SK-N-SH (cell line): ENCODE measurements at regions not wholly inside any gene's neighbourhood (a gene's known extent, or its start where the extent isn't known, plus 50 kb on each side); places are given as distances from the start of the nearest gene placed in this dataset.
A peak's percentile ranks its signal among the peaks of the same experiment; 100 is the strongest.

Experiments
- CTCF ChIA-PET: fragments of 300-600, 350-600 bp; formaldehyde crosslinking; extraction: SDS; loops from one replicate; lab custom pipeline; 2021; lab: Yijun Ruan, JAX
- POLR2A ChIA-PET: fragments of 350-600 bp; sonication (Branson Sonifier 250); formaldehyde crosslinking; extraction: SDS; loops from one replicate; lab custom pipeline; 2020; ENCODE audit warnings: antibody characterized with exemption, inconsistent platforms; lab: Yijun Ruan, JAX
- DNase-seq: peaks from one replicate; pipeline ENCODE4 v3.0.0; 2012
- H2AFZ ChIP-seq: fragments of 200-600 bp; sonication (generic); 2 replicates; pipeline ENCODE4 v1.8.1; 2016; ENCODE audit warnings: antibody characterized with exemption, mild to moderate bottlenecking, low read depth
- H3F3A ChIP-seq: fragments of 200-600 bp; sonication (generic); replicated peaks from 2 replicates; pipeline ENCODE3; 2016; ENCODE audit warnings: antibody characterized with exemption, mild to moderate bottlenecking; ENCODE audit not compliant: insufficient read depth
- H3K27ac ChIP-seq, 2 experiments: fragments of 200-500 bp in 1 of 2; fragments of 200-600 bp in 1 of 2; sonication (Bioruptor generic) in 1 of 2; sonication (generic), shearing (Covaris generic) in 1 of 2; 2 replicates each; pipeline versions ENCODE4 v1.5.1 to v1.6.1; 2014 to 2016; ENCODE audit warnings: low read depth in 2 of 2, inconsistent platforms in 1 of 2, low read length in 1 of 2, mild to moderate bottlenecking in 1 of 2, mixed read lengths in 1 of 2
- H3K27me3 ChIP-seq: fragments of 200-600 bp; sonication (generic), shearing (Covaris generic); 2 replicates; pipeline ENCODE4 v1.6.1; 2016; ENCODE audit warnings: mixed run types; ENCODE audit not compliant: insufficient read depth
- H3K36me3 ChIP-seq, 2 experiments: fragments of 200-500 bp in 1 of 2; fragments of 200-600 bp in 1 of 2; sonication (Bioruptor generic) in 1 of 2; sonication (generic) in 1 of 2; replicated peaks in 1 of 2; 2 replicates each; pipeline versions ENCODE3 to v1.5.1; 2014 to 2016; ENCODE audit warnings: low read length in 1 of 2, mild to moderate bottlenecking in 1 of 2; ENCODE audit not compliant: insufficient read depth in 2 of 2, control insufficient read depth in 1 of 2
- H3K4me1 ChIP-seq, 2 experiments: fragments of 200-500 bp in 1 of 2; fragments of 200-600 bp in 1 of 2; sonication (Bioruptor generic) in 1 of 2; sonication (generic), shearing (Covaris generic) in 1 of 2; 2 replicates each; pipeline versions ENCODE4 v1.5.1 to v1.6.1; 2014 to 2016; ENCODE audit warnings: low read depth in 1 of 2, low read length in 1 of 2, mixed run types in 1 of 2; ENCODE audit not compliant: insufficient read depth in 2 of 2, control insufficient read depth in 1 of 2
- H3K4me2 ChIP-seq: fragments of 200-600 bp; sonication (generic), shearing (Covaris generic); 2 replicates; pipeline ENCODE4 v1.6.1; 2017; ENCODE audit warnings: mixed run types
- H3K4me3 ChIP-seq, 2 experiments: fragments of 200-500 bp in 1 of 2; fragments of 200-600 bp in 1 of 2; sonication (Bioruptor generic) in 1 of 2; sonication (generic), shearing (Covaris generic) in 1 of 2; 2 replicates each; pipeline versions ENCODE4 v1.5.1 to v1.8.1; 2014 to 2016; ENCODE audit warnings: low read depth in 2 of 2, inconsistent platforms in 1 of 2, low read length in 1 of 2, mild to moderate bottlenecking in 1 of 2, mixed read lengths in 1 of 2, moderate library complexity in 1 of 2
- H3K79me2 ChIP-seq: fragments of 200-600 bp; sonication (generic); 2 replicates; pipeline ENCODE4 v1.8.1; 2017; ENCODE audit warnings: mild to moderate bottlenecking; ENCODE audit not compliant: insufficient read depth
- H3K9ac ChIP-seq: fragments of 200-600 bp; sonication (generic); 2 replicates; pipeline ENCODE4 v1.6.1; 2017; ENCODE audit warnings: mixed run types
- H3K9me2 ChIP-seq: fragments of 200-600 bp; sonication (generic); 2 replicates; pipeline ENCODE4 v1.6.1; 2017; ENCODE audit warnings: mixed run types
- H3K9me3 ChIP-seq: fragments of 200-600 bp; sonication (generic); 2 replicates; pipeline ENCODE4 v1.6.1; 2017; ENCODE audit warnings: mixed run types, mild to moderate bottlenecking, moderate library complexity
- H4K20me1 ChIP-seq: fragments of 200-600 bp; sonication (generic); 2 replicates; pipeline ENCODE4 v1.6.1; 2017; ENCODE audit warnings: mild to moderate bottlenecking, mixed run types; ENCODE audit not compliant: insufficient read depth
- EZH2phosphoT487 ChIP-seq: fragments of 200-600 bp; sonication (generic); IDR thresholded peaks from 2 replicates; pipeline ENCODE4 v1.6.1; 2017; ENCODE audit warnings: low read depth, mixed run types, mild to moderate bottlenecking, antibody characterized with exemption, moderate library complexity, borderline replicate concordance
- FOSL2 ChIP-seq: IDR thresholded peaks from 2 replicates; pipeline ENCODE4 v1.4.0; 2012; ENCODE audit warnings: low read depth, mild to moderate bottlenecking, moderate library complexity, borderline replicate concordance
- GATA2 ChIP-seq: sonication (generic); formaldehyde crosslinking; IDR thresholded peaks from 2 replicates; pipeline ENCODE4 v1.5.0; 2020; ENCODE audit warnings: mild to moderate bottlenecking, missing genetic modification reagents
- JUND ChIP-seq: IDR thresholded peaks from 2 replicates; pipeline ENCODE4 v1.4.0; 2012
- MEF2A ChIP-seq: IDR thresholded peaks from 2 replicates; pipeline ENCODE4 v1.4.0; 2012; ENCODE audit warnings: low read depth, borderline replicate concordance
- RAD21 ChIP-seq: IDR thresholded peaks from 2 replicates; pipeline ENCODE4 v1.6.1; 2012; ENCODE audit warnings: mild to moderate bottlenecking, low read length
- RFX5 ChIP-seq: IDR thresholded peaks from 2 replicates; pipeline ENCODE4 v1.6.1; 2012; ENCODE audit warnings: mild to moderate bottlenecking, improper control_type of control experiment, low read length
- SMC3 ChIP-seq: IDR thresholded peaks from 2 replicates; pipeline ENCODE4 v1.6.1; 2012; ENCODE audit warnings: low read depth, low read length, improper control_type of control experiment
- TAF1 ChIP-seq: IDR thresholded peaks from 2 replicates; pipeline ENCODE4 v1.6.1; 2012; ENCODE audit warnings: low read depth, mild to moderate bottlenecking, low read length, moderate library complexity, borderline replicate concordance
- TCF12 ChIP-seq: IDR thresholded peaks from 2 replicates; pipeline ENCODE4 v1.4.0; 2012
- WGBS: methylation state at CpG from one replicate; pipeline ENCODE4 v1.1.6; 2017; ENCODE audit warnings: low lambda C conversion rate; 5-methylcytosine and 5-hydroxymethylcytosine counted together
- TF ChIP-seq, protein P1 (sequence below): IDR thresholded peaks from 2 replicates; pipeline ENCODE4 v1.4.0; 2012; ENCODE audit warnings: low read depth, borderline replicate concordance
- TF ChIP-seq, protein P2 (sequence below): fragments of 150-350 bp; IDR thresholded peaks from 2 replicates; pipeline ENCODE4 v1.6.1; 2016; ENCODE audit warnings: mild to moderate bottlenecking, low read depth, low read length
- TF ChIP-seq, protein P3 (sequence below): IDR thresholded peaks from 2 replicates; pipeline ENCODE4 v1.6.1; 2012; ENCODE audit warnings: mild to moderate bottlenecking, low read depth, low read length, moderate library complexity

DNA sequence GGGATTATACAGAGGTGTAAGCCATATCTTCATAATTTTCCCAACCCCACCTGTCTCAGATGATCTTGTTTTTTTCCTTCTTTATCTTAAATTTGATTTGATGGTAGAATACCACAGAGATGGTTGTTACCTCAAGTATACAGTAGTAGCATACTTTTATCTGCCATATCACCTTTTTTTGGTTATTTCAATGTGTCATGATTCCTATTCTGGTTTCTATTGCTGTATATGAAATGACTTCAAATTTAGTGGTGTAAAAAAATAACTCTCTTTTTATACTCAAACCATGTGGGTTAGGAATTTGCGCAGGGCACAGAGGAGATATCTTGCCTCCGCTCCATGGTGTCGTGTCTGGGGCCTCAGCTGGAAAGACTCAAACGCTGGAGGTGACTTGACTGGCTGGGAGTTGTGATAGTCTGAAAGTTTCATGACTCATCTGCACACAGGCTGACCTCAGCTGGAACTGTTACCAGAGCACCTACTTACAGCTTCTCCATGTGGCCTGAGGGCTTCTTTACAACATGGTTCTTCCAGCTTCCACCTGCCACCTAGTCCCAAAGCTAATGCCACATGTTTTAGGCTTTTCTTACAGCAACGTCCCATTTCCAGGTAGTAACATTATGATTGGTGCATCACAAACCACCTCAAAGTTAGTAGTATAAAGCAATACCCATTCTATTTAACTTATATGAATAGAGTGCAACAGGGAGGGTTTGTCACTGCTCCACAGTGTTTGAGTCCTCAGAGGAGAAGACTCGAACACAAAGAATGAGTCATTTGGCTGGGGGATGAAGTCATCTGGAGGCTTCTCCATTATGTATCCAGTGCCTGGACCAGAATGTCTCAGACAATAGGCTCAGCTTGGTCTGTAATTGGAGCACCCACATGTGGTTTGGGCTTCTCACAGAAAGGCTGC is 82.3 kb upstream of the XPO1 start:
- Histone ChIP-seq H3F3A (peaks cover 3% of the 10 kb centered on the region), H3K9me3 (no peaks in the 10 kb centered on the region), H3K4me3 (no peak overlapping the region), H3K4me1 (no peaks in the 10 kb centered on the region), H3K4me2 (no peak overlapping the region), H2AFZ (no peak overlapping the region), H3K27ac (peak overlapping the region in 1 of 2 experiments; percentile 64; a peak in 2 of 4 replicates), H3K9me2 (no peaks in the 10 kb centered on the region), H3K9ac (no peak overlapping the region), H4K20me1 (no peaks in the 10 kb centered on the region), H3K36me3 (no peaks in the 10 kb centered on the region), H3K27me3 (no peaks in the 10 kb centered on the region), H3K79me2 (no peaks in the 10 kb centered on the region)
- ChIA-PET POLR2A (no interaction called here), CTCF (no interaction called here)
- peak; percentile 22; the same call in 1 of the 2 replicates for TF ChIP-seq JUND
- peak; percentile 42 for TF ChIP-seq TCF12
- TF ChIP-seq GATA2 (CRISPR knock-in tag): no peak
- peak; percentile 71 for TF ChIP-seq FOSL2
- no peak for TF ChIP-seq SMC3
- no peak for TF ChIP-seq RAD21
- TF ChIP-seq, protein P1, sequence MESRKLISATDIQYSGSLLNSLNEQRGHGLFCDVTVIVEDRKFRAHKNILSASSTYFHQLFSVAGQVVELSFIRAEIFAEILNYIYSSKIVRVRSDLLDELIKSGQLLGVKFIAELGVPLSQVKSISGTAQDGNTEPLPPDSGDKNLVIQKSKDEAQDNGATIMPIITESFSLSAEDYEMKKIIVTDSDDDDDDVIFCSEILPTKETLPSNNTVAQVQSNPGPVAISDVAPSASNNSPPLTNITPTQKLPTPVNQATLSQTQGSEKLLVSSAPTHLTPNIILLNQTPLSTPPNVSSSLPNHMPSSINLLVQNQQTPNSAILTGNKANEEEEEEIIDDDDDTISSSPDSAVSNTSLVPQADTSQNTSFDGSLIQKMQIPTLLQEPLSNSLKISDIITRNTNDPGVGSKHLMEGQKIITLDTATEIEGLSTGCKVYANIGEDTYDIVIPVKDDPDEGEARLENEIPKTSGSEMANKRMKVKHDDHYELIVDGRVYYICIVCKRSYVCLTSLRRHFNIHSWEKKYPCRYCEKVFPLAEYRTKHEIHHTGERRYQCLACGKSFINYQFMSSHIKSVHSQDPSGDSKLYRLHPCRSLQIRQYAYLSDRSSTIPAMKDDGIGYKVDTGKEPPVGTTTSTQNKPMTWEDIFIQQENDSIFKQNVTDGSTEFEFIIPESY: no peak
- TF ChIP-seq TAF1: no peak
- no peak for TF ChIP-seq EZH2phosphoT487
- no peak for TF ChIP-seq MEF2A
- no peak for TF ChIP-seq RFX5
- DNase-seq: no peak
- 56% methylated on average over 6 of the region's 6 CpGs for WGBS

DNA sequence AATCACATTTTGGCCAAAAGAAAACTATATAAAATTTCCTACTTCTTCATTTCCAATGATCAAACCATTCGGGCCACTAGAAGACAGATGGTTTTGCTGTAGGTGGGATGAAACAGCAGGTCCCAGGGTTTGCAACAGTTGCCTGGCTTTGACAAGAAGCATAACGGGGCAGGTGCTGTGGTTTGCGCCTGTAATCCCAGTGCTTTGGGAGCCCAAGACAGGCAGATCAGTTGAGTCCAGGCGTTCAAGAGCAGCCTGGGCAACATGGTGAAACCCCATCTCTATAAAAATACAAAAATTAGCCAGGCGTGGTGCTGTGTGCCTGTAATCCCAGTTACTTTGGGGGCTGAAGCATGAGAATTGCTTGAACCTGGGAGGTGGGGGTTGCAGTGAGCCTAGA is 81.4 kb upstream of the XPO1 start:
- H3K27ac ChIP-seq: no peak overlapping the region
- H3K9me3 ChIP-seq: no peaks in the 10 kb centered on the region
- H3K36me3 ChIP-seq: no peaks in the 10 kb centered on the region
- H3K79me2 ChIP-seq: no peaks in the 10 kb centered on the region
- no peaks in the 10 kb centered on the region for H3K27me3 ChIP-seq
- H3F3A ChIP-seq: peaks cover 3% of the 10 kb centered on the region
- H3K4me1 ChIP-seq: no peaks in the 10 kb centered on the region
- no peak overlapping the region for H2AFZ ChIP-seq
- 100% methylated on average over 5 of the region's 5 CpGs for WGBS
- TF ChIP-seq, protein P2, sequence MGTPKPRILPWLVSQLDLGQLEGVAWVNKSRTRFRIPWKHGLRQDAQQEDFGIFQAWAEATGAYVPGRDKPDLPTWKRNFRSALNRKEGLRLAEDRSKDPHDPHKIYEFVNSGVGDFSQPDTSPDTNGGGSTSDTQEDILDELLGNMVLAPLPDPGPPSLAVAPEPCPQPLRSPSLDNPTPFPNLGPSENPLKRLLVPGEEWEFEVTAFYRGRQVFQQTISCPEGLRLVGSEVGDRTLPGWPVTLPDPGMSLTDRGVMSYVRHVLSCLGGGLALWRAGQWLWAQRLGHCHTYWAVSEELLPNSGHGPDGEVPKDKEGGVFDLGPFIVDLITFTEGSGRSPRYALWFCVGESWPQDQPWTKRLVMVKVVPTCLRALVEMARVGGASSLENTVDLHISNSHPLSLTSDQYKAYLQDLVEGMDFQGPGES: no peak
- TF ChIP-seq, protein P3, sequence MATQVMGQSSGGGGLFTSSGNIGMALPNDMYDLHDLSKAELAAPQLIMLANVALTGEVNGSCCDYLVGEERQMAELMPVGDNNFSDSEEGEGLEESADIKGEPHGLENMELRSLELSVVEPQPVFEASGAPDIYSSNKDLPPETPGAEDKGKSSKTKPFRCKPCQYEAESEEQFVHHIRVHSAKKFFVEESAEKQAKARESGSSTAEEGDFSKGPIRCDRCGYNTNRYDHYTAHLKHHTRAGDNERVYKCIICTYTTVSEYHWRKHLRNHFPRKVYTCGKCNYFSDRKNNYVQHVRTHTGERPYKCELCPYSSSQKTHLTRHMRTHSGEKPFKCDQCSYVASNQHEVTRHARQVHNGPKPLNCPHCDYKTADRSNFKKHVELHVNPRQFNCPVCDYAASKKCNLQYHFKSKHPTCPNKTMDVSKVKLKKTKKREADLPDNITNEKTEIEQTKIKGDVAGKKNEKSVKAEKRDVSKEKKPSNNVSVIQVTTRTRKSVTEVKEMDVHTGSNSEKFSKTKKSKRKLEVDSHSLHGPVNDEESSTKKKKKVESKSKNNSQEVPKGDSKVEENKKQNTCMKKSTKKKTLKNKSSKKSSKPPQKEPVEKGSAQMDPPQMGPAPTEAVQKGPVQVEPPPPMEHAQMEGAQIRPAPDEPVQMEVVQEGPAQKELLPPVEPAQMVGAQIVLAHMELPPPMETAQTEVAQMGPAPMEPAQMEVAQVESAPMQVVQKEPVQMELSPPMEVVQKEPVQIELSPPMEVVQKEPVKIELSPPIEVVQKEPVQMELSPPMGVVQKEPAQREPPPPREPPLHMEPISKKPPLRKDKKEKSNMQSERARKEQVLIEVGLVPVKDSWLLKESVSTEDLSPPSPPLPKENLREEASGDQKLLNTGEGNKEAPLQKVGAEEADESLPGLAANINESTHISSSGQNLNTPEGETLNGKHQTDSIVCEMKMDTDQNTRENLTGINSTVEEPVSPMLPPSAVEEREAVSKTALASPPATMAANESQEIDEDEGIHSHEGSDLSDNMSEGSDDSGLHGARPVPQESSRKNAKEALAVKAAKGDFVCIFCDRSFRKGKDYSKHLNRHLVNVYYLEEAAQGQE: no peak
- no peak for TF ChIP-seq RAD21
- H3K9ac ChIP-seq: no peak overlapping the region
- DNase-seq: no peak
- ChIA-PET POLR2A (no interaction called here), CTCF (no interaction called here)
- no peak overlapping the region for H3K4me3 ChIP-seq
- H4K20me1 ChIP-seq: no peaks in the 10 kb centered on the region
- no peak overlapping the region for H3K4me2 ChIP-seq
- no peaks in the 10 kb centered on the region for H3K9me2 ChIP-seq
